ENCODE measurements at regions not wholly inside any gene's neighbourhood (a gene's known extent, or its start where the extent isn't known, plus 50 kb on each side); places are given as distances from the start of the nearest gene placed in this dataset.

- TF ChIP-seq CTCF (IDR thresholded peaks at IDR 0.05; ENCODE audit: insufficient read depth, low read depth, low read length): no peak
- TF ChIP-seq EZH2 (IDR thresholded peaks at IDR 0.05; ENCODE audit: insufficient read depth, low read length): no peak
- H3K27me3 ChIP-seq (ENCODE audit: insufficient read depth, low read length): no peaks in the 10 kb centered on the region
- H3K27ac ChIP-seq (ENCODE audit: low read depth, low read length): peak overlapping the region; percentile 72
- DNase-seq (ENCODE audit: low read depth) (peak; percentile 45), FAIRE-seq (no peak)
- H3K36me3 ChIP-seq (ENCODE audit: insufficient read depth, low read length): no peaks in the 10 kb centered on the region
- H3K79me2 ChIP-seq (ENCODE audit: insufficient read depth, low read length): no peaks in the 10 kb centered on the region
- peaks cover 9% of the 10 kb centered on the region for H3K4me1 ChIP-seq (ENCODE audit: insufficient read depth, low read length)
- no peaks in the 10 kb centered on the region for H4K20me1 ChIP-seq (ENCODE audit: insufficient read depth, low read length)
- H3K4me2 ChIP-seq (ENCODE audit: low read length): peak overlapping the region; percentile 73
- H3K4me3 ChIP-seq (ENCODE audit: insufficient read depth, low read depth, low read length): no peak overlapping the region
- H3K9ac ChIP-seq (ENCODE audit: low read length): peak overlapping the region; percentile 53
- H3K9me3 Mint-ChIP-seq (ENCODE audit: unreplicated experiment): no peaks in the 10 kb centered on the region
- peaks cover 14% of the 10 kb centered on the region for H3K4me1 Mint-ChIP-seq (ENCODE audit: low read depth, unreplicated experiment)
- H3K9me3 ChIP-seq (ENCODE audit: insufficient read depth, low read depth, low read length): no peaks in the 10 kb centered on the region
- H3K4me3 Mint-ChIP-seq (ENCODE audit: unreplicated experiment): no peak overlapping the region
- peak overlapping the region; percentile 87 for H3K27ac Mint-ChIP-seq (ENCODE audit: unreplicated experiment)
- H3K27me3 Mint-ChIP-seq (ENCODE audit: low read depth, unreplicated experiment): peaks cover 2% of the 10 kb centered on the region
- no peaks in the 10 kb centered on the region for H3K36me3 Mint-ChIP-seq (ENCODE audit: low read depth, unreplicated experiment)
- no peak overlapping the region for H2AFZ ChIP-seq (ENCODE audit: low read depth, low read length)
Observed at GRCh38 chr5:144698484-144698883, 527.8 kb downstream of the KCTD16 start.

GRCh38 chr5:144697847-144698262, 527.2 kb downstream of the KCTD16 start:
- peak overlapping the region; percentile 87 for H3K27ac Mint-ChIP-seq (ENCODE audit: unreplicated experiment)
- peaks cover 9% of the 10 kb centered on the region for H3K4me1 ChIP-seq (ENCODE audit: insufficient read depth, low read length)
- no peak overlapping the region for H3K9ac ChIP-seq (ENCODE audit: low read length)
- H3K4me3 ChIP-seq (ENCODE audit: insufficient read depth, low read depth, low read length): no peak overlapping the region
- no peak overlapping the region for H2AFZ ChIP-seq (ENCODE audit: low read depth, low read length)
- no peaks in the 10 kb centered on the region for H3K79me2 ChIP-seq (ENCODE audit: insufficient read depth, low read length)
- H3K27me3 Mint-ChIP-seq (ENCODE audit: low read depth, unreplicated experiment): no peaks in the 10 kb centered on the region
- DNase-seq (ENCODE audit: low read depth) (peak; percentile 98), FAIRE-seq (peak; percentile 97)
- peaks cover 14% of the 10 kb centered on the region for H3K4me1 Mint-ChIP-seq (ENCODE audit: low read depth, unreplicated experiment)
- TF ChIP-seq EZH2 (IDR thresholded peaks at IDR 0.05; ENCODE audit: insufficient read depth, low read length) (no peak), CTCF (IDR thresholded peaks at IDR 0.05; ENCODE audit: insufficient read depth, low read depth, low read length) (peak; percentile 7)
- H3K4me2 ChIP-seq (ENCODE audit: low read length): peak overlapping the region; percentile 73
- H3K36me3 ChIP-seq (ENCODE audit: insufficient read depth, low read length): no peaks in the 10 kb centered on the region
- no peak overlapping the region for H3K4me3 Mint-ChIP-seq (ENCODE audit: unreplicated experiment)
- H3K27ac ChIP-seq (ENCODE audit: low read depth, low read length): peak overlapping the region; percentile 72
- H3K36me3 Mint-ChIP-seq (ENCODE audit: low read depth, unreplicated experiment): no peaks in the 10 kb centered on the region
- H3K27me3 ChIP-seq (ENCODE audit: insufficient read depth, low read length): no peaks in the 10 kb centered on the region
- H3K9me3 ChIP-seq (ENCODE audit: insufficient read depth, low read depth, low read length): no peaks in the 10 kb centered on the region
- no peaks in the 10 kb centered on the region for H3K9me3 Mint-ChIP-seq (ENCODE audit: unreplicated experiment)
- H4K20me1 ChIP-seq (ENCODE audit: insufficient read depth, low read length): no peaks in the 10 kb centered on the region

GRCh38 chr5:144691936-144692335, 521.3 kb downstream of the KCTD16 start:
- H4K20me1 ChIP-seq (ENCODE audit: insufficient read depth, low read length): no peaks in the 10 kb centered on the region
- no peaks in the 10 kb centered on the region for H3K27me3 ChIP-seq (ENCODE audit: insufficient read depth, low read length)
- Mint-ChIP-seq H3K4me1 (ENCODE audit: low read depth, unreplicated experiment) (no peaks in the 10 kb centered on the region), H3K36me3 (ENCODE audit: low read depth, unreplicated experiment) (no peaks in the 10 kb centered on the region), H3K9me3 (ENCODE audit: unreplicated experiment) (peaks cover 2% of the 10 kb centered on the region), H3K4me3 (ENCODE audit: unreplicated experiment) (no peak overlapping the region), H3K27ac (ENCODE audit: unreplicated experiment) (no peak overlapping the region), H3K27me3 (ENCODE audit: low read depth, unreplicated experiment) (no peaks in the 10 kb centered on the region)
- no peak overlapping the region for H2AFZ ChIP-seq (ENCODE audit: low read depth, low read length)
- TF ChIP-seq EZH2 (IDR thresholded peaks at IDR 0.05; ENCODE audit: insufficient read depth, low read length) (no peak), CTCF (IDR thresholded peaks at IDR 0.05; ENCODE audit: insufficient read depth, low read depth, low read length) (no peak)
- FAIRE-seq (no peak), DNase-seq (ENCODE audit: low read depth) (peak; percentile 22)
- H3K36me3 ChIP-seq (ENCODE audit: insufficient read depth, low read length): no peaks in the 10 kb centered on the region
- H3K27ac ChIP-seq (ENCODE audit: low read depth, low read length): no peak overlapping the region
- H3K9me3 ChIP-seq (ENCODE audit: insufficient read depth, low read depth, low read length): no peaks in the 10 kb centered on the region
- no peak overlapping the region for H3K9ac ChIP-seq (ENCODE audit: low read length)
- peak overlapping the region; percentile 20 for H3K4me2 ChIP-seq (ENCODE audit: low read length)
- no peaks in the 10 kb centered on the region for H3K79me2 ChIP-seq (ENCODE audit: insufficient read depth, low read length)
- no peak overlapping the region for H3K4me3 ChIP-seq (ENCODE audit: insufficient read depth, low read depth, low read length)
- H3K4me1 ChIP-seq (ENCODE audit: insufficient read depth, low read length): no peaks in the 10 kb centered on the region

Data from astrocyte (in vitro differentiated cells and primary cell).